ENCODE measurements at regions not wholly inside any gene's neighbourhood (a gene's known extent, or its start where the extent isn't known, plus 50 kb on each side); places are given as distances from the start of the nearest gene placed in this dataset.

- TF ChIP-seq POLR2A (IDR thresholded peaks at IDR 0.05; ENCODE audit: low read depth, low read length), result no peak
- TF ChIP-seq POLR2AphosphoS5 (IDR thresholded peaks at IDR 0.05; ENCODE audit: low read depth, low read length), result no peak
Measured at GRCh38 chr1:208449951-208450350, 205.8 kb upstream of the PLXNA2 start.

Measured in GM12892 (cell line).